ENCODE measurements at regions not wholly inside any gene's neighbourhood (a gene's known extent, or its start where the extent isn't known, plus 50 kb on each side); places are given as distances from the start of the nearest gene placed in this dataset.

DNA sequence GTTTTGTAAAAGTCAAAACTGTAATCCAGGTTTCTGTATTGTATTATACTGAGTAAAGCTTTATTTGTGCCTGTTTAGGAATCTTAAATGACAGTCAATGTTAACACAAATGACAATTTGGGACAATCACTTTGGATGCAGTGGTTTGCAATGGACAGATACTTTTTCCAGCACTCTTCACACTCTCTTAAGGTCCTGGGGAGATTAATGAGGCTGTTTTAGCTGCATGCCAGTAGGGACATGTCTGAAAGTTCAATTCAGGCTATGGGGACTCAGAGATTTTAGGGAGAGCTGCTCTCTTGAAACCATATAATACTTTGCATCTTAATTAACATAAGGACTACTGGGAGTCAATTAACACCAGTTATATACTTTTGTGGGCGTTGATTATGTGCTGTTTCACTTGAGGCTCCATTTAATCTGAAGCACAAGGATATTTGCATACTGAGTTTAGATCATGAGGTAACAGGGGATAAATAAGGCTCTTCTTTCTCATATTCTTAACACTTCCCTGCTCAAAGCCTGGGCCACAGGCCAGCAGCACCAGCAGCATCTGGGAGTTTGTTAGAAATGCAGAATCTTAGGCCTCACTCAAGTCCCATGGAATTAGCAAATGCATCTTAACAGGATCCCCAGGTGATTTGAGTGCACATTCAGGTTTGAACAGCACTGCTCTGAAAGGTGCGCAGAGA lies 972.8 kb downstream of the PLOD2 start:
- no peak overlapping the region for H3K27ac ChIP-seq (ENCODE audit: low read depth in 1 of 2, low read length in 2 of 2)
- no peak overlapping the region for H3K4me3 ChIP-seq (replicated peaks in 1 of 3; ENCODE audit: low read depth in 2 of 3, low read length in 3 of 3)
- no peaks in the 10 kb centered on the region for H3K79me2 ChIP-seq (ENCODE audit: insufficient read depth, low read length)
- Mint-ChIP-seq H3K27me3 (ENCODE audit: low read depth in 3 of 3) (no peaks in the 10 kb centered on the region), H3K4me3 (no peak overlapping the region), H3K36me3 (no peaks in the 10 kb centered on the region), H3K27ac (no peak overlapping the region), H3K4me1 (no peaks in the 10 kb centered on the region), H3K9me3 (peaks cover 0 to 3% (median 0%) of the 10 kb centered on the region in 7 donors)
- H3K27me3 ChIP-seq (ENCODE audit: control insufficient read depth in 2 of 2, insufficient read depth in 2 of 2, low read length in 2 of 2), result no peaks in the 10 kb centered on the region
- intact Hi-C loops (cut with micrococcal nuclease), result no loop called here
- DNase-seq, result no peak
- H3K9me3 ChIP-seq (replicated peaks in 1 of 2; ENCODE audit: control insufficient read depth in 1 of 2, insufficient read depth in 1 of 2, low read length in 2 of 2), result peaks cover 2 to 5% of the 10 kb centered on the region in 2 donors
- no peaks in the 10 kb centered on the region for H3K4me1 ChIP-seq (ENCODE audit: control insufficient read depth in 1 of 2, insufficient read depth in 2 of 2, low read length in 2 of 2)
- H4K20me1 ChIP-seq (ENCODE audit: insufficient read depth, low read length), result no peaks in the 10 kb centered on the region
- no peaks in the 10 kb centered on the region for H3K36me3 ChIP-seq (replicated peaks in 1 of 2; ENCODE audit: control insufficient read depth in 1 of 2, insufficient read depth in 2 of 2, low read length in 2 of 2)
- TF ChIP-seq, protein P1, sequence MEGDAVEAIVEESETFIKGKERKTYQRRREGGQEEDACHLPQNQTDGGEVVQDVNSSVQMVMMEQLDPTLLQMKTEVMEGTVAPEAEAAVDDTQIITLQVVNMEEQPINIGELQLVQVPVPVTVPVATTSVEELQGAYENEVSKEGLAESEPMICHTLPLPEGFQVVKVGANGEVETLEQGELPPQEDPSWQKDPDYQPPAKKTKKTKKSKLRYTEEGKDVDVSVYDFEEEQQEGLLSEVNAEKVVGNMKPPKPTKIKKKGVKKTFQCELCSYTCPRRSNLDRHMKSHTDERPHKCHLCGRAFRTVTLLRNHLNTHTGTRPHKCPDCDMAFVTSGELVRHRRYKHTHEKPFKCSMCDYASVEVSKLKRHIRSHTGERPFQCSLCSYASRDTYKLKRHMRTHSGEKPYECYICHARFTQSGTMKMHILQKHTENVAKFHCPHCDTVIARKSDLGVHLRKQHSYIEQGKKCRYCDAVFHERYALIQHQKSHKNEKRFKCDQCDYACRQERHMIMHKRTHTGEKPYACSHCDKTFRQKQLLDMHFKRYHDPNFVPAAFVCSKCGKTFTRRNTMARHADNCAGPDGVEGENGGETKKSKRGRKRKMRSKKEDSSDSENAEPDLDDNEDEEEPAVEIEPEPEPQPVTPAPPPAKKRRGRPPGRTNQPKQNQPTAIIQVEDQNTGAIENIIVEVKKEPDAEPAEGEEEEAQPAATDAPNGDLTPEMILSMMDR (IDR thresholded peaks at IDR 0.05), result no peak
- H3K9ac ChIP-seq (ENCODE audit: insufficient read depth, low read length, poor library complexity, severe bottlenecking), result no peak overlapping the region
- H3K4me2 ChIP-seq (replicated peaks; ENCODE audit: extremely low read depth, low read length, poor library complexity, severe bottlenecking), result no peak overlapping the region
- H2AFZ ChIP-seq (ENCODE audit: insufficient read depth, low read depth, low read length, poor library complexity, severe bottlenecking), result no peak overlapping the region
- WGBS (ENCODE audit: insufficient coverage), result no CpG with 5 or more reads among the region's 2 CpGs

DNA sequence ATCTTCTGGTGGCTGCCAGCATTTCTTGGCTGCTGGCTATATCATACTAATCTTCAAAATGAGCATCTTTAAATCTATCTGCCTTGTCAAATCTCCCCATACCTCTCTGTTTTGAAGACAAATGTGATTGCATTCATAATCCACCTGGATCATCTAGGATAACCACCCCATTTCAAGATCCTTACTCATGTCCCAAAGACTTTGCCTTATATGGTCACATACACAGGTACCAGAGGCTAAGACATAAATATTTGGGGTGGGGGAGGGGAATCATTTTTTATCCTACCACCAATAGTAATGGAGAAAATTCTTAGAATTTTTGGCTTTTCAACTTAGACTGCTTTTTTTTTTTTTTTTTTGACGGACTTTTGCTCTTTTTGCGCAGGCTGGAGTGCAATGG lies 970.8 kb downstream of the PLOD2 start:
- TF ChIP-seq, protein P1 (IDR thresholded peaks at IDR 0.05), result no peak
- no peak overlapping the region for H2AFZ ChIP-seq (ENCODE audit: insufficient read depth, low read depth, low read length, poor library complexity, severe bottlenecking)
- no peaks in the 10 kb centered on the region for H3K36me3 Mint-ChIP-seq
- H3K79me2 ChIP-seq (ENCODE audit: insufficient read depth, low read length), result no peaks in the 10 kb centered on the region
- intact Hi-C loops (cut with micrococcal nuclease), result no loop called here
- no peak overlapping the region for H3K4me2 ChIP-seq (replicated peaks; ENCODE audit: extremely low read depth, low read length, poor library complexity, severe bottlenecking)
- H4K20me1 ChIP-seq (ENCODE audit: insufficient read depth, low read length), result no peaks in the 10 kb centered on the region
- no peak overlapping the region for H3K27ac Mint-ChIP-seq
- peaks cover 0 to 4% (median 2%) of the 10 kb centered on the region in 7 donors for H3K9me3 Mint-ChIP-seq
- H3K27ac ChIP-seq (ENCODE audit: low read depth in 1 of 2, low read length in 2 of 2), result no peak overlapping the region
- H3K36me3 ChIP-seq (replicated peaks in 1 of 2; ENCODE audit: control insufficient read depth in 1 of 2, insufficient read depth in 2 of 2, low read length in 2 of 2), result no peaks in the 10 kb centered on the region
- H3K27me3 Mint-ChIP-seq (ENCODE audit: low read depth in 3 of 3), result no peaks in the 10 kb centered on the region
- DNase-seq, result no peak
- no peaks in the 10 kb centered on the region for H3K4me1 Mint-ChIP-seq
- H3K4me1 ChIP-seq (ENCODE audit: control insufficient read depth in 1 of 2, insufficient read depth in 2 of 2, low read length in 2 of 2), result no peaks in the 10 kb centered on the region
- H3K4me3 ChIP-seq (replicated peaks in 1 of 3; ENCODE audit: low read depth in 2 of 3, low read length in 3 of 3), result no peak overlapping the region
- peaks cover 2 to 5% of the 10 kb centered on the region in 2 donors for H3K9me3 ChIP-seq (replicated peaks in 1 of 2; ENCODE audit: control insufficient read depth in 1 of 2, insufficient read depth in 1 of 2, low read length in 2 of 2)
- H3K9ac ChIP-seq (ENCODE audit: insufficient read depth, low read length, poor library complexity, severe bottlenecking), result no peak overlapping the region
- H3K4me3 Mint-ChIP-seq, result no peak overlapping the region
- H3K27me3 ChIP-seq (ENCODE audit: control insufficient read depth in 2 of 2, insufficient read depth in 2 of 2, low read length in 2 of 2), result no peaks in the 10 kb centered on the region
- no CpG with 5 or more reads among the region's 2 CpGs for WGBS (ENCODE audit: insufficient coverage)

Data from CD14-positive monocyte (primary cell).